ENCODE measurements at regions not wholly inside any gene's neighbourhood (a gene's known extent, or its start where the extent isn't known, plus 50 kb on each side); places are given as distances from the start of the nearest gene placed in this dataset.

- no peak for TF ChIP-seq CTCF (IDR thresholded peaks at IDR 0.05 in 4 of 5, conservative IDR thresholded peaks at IDR 0.05 in 1 of 5)
- no peak for TF ChIP-seq POLR2A (IDR thresholded peaks at IDR 0.05)
Observed at GRCh38 chr2:128630974-128631697, 312.5 kb upstream of the HS6ST1 start.
